ENCODE measurements at regions not wholly inside any gene's neighbourhood (a gene's known extent, or its start where the extent isn't known, plus 50 kb on each side); places are given as distances from the start of the nearest gene placed in this dataset.

GRCh38 chr10:8638088-8638672 is 583.7 kb downstream of the GATA3 start:
- H3K27ac ChIP-seq (ENCODE audit: control insufficient read depth, insufficient read depth, low read length): no peak overlapping the region
- H3K4me2 ChIP-seq (ENCODE audit: control insufficient read depth, extremely low read depth, insufficient read depth, low read depth, low read length): no peak overlapping the region
- H3K4me3 ChIP-seq (ENCODE audit: control insufficient read depth in 2 of 3, extremely low read depth in 1 of 3, insufficient read depth in 2 of 3, low read depth in 1 of 3, low read length in 3 of 3): no peak overlapping the region
- TF ChIP-seq CTCF (optimal IDR thresholded peaks at IDR 0.05 in 1 of 3, IDR thresholded peaks at IDR 0.05 in 1 of 3, conservative IDR thresholded peaks at IDR 0.05 in 1 of 3; ENCODE audit: extremely low read depth in 1 of 3, insufficient read depth in 2 of 3, low read length in 3 of 3) (no peak), EZH2 (IDR thresholded peaks at IDR 0.05; ENCODE audit: low read length) (no peak)
- no peaks in the 10 kb centered on the region for H3K36me3 ChIP-seq (ENCODE audit: control insufficient read depth in 2 of 2, extremely low read depth in 1 of 2, insufficient read depth in 2 of 2, low read length in 2 of 2)
- H3K27me3 ChIP-seq (ENCODE audit: control insufficient read depth, extremely low read depth, insufficient read depth, low read length): no peaks in the 10 kb centered on the region
- peaks cover 13% of the 10 kb centered on the region for H3K4me1 ChIP-seq (ENCODE audit: control insufficient read depth, extremely low read depth, insufficient read depth, low read length)
- H4K20me1 ChIP-seq (ENCODE audit: control insufficient read depth, extremely low read depth, insufficient read depth, low read length): no peaks in the 10 kb centered on the region
- dilution Hi-C loops (cut with MboI; ENCODE audit: extremely low pct_ligation_motif_present, low sequenced_read_pairs): no loop called here
- FAIRE-seq (no peak), DNase-seq (ENCODE audit: low read depth, low spot score) (no peak)
- H3K79me2 ChIP-seq (ENCODE audit: control insufficient read depth, insufficient read depth, low read length): no peaks in the 10 kb centered on the region
- H3K9ac ChIP-seq (ENCODE audit: control insufficient read depth, extremely low read depth, insufficient read depth, low read length): no peak overlapping the region
- H3K9me3 ChIP-seq (ENCODE audit: control insufficient read depth, low read depth, low read length): no peaks in the 10 kb centered on the region
- H2AFZ ChIP-seq (ENCODE audit: control insufficient read depth, low read length): no peak overlapping the region
- no peaks in the 10 kb centered on the region for H3K9me1 ChIP-seq (ENCODE audit: control insufficient read depth, extremely low read depth, insufficient read depth, low read length)

DNA sequence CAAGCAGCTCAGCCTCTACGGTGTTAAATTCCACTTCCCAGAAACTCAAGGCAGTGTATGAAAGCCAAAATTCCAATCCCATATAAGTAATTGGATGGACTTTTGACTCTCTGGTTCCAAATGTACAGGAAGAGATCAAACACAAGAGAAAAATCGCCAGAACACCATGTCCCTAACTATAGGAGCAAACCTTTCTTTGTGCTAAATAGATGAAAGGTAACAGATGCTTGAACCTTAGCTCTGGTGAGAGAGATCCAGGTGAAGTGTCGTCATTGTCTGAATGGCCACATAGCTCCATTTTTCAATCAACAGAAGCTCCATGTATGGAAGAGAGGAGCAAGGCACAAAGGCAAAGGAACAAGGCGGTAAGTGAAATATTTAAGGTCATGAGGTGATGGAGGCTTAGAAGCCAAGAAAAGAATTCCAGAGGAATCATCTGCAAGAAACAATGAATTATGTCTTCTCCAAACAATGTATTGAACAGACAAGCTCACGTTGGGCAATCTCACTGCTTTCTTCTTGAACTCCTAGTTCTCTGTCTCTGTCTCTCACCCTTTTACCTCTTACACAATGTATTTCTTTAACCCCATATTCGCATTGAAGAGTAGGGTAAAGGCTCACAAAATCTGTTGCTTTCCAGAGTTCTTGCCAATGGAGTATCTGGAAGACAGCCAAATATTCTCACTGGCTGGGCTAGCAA is 585.1 kb downstream of the GATA3 start:
- Histone ChIP-seq H4K20me1 (ENCODE audit: control insufficient read depth, extremely low read depth, insufficient read depth, low read length) (no peaks in the 10 kb centered on the region), H3K4me1 (ENCODE audit: control insufficient read depth, extremely low read depth, insufficient read depth, low read length) (peaks cover under 1% of the 10 kb centered on the region), H3K79me2 (ENCODE audit: control insufficient read depth, insufficient read depth, low read length) (no peaks in the 10 kb centered on the region), H3K36me3 (ENCODE audit: control insufficient read depth in 2 of 2, extremely low read depth in 1 of 2, insufficient read depth in 2 of 2, low read length in 2 of 2) (no peaks in the 10 kb centered on the region), H3K9me3 (ENCODE audit: control insufficient read depth, low read depth, low read length) (no peaks in the 10 kb centered on the region), H3K4me2 (ENCODE audit: control insufficient read depth, extremely low read depth, insufficient read depth, low read depth, low read length) (no peak overlapping the region), H3K27ac (ENCODE audit: control insufficient read depth, insufficient read depth, low read length) (no peak overlapping the region), H3K9ac (ENCODE audit: control insufficient read depth, extremely low read depth, insufficient read depth, low read length) (no peak overlapping the region), H3K4me3 (ENCODE audit: control insufficient read depth in 2 of 3, extremely low read depth in 1 of 3, insufficient read depth in 2 of 3, low read depth in 1 of 3, low read length in 3 of 3) (no peak overlapping the region), H3K27me3 (ENCODE audit: control insufficient read depth, extremely low read depth, insufficient read depth, low read length) (no peaks in the 10 kb centered on the region), H2AFZ (ENCODE audit: control insufficient read depth, low read length) (no peak overlapping the region), H3K9me1 (ENCODE audit: control insufficient read depth, extremely low read depth, insufficient read depth, low read length) (no peaks in the 10 kb centered on the region)
- dilution Hi-C loops (cut with MboI; ENCODE audit: extremely low pct_ligation_motif_present, low sequenced_read_pairs): no loop called here
- TF ChIP-seq EZH2 (IDR thresholded peaks at IDR 0.05; ENCODE audit: low read length) (no peak), CTCF (optimal IDR thresholded peaks at IDR 0.05 in 1 of 3, IDR thresholded peaks at IDR 0.05 in 1 of 3, conservative IDR thresholded peaks at IDR 0.05 in 1 of 3; ENCODE audit: extremely low read depth in 1 of 3, insufficient read depth in 2 of 3, low read length in 3 of 3) (no peak)
- FAIRE-seq: no peak
- DNase-seq (ENCODE audit: low read depth, low spot score): no peak
